ENCODE measurements at regions not wholly inside any gene's neighbourhood (a gene's known extent, or its start where the extent isn't known, plus 50 kb on each side); places are given as distances from the start of the nearest gene placed in this dataset.

DNA sequence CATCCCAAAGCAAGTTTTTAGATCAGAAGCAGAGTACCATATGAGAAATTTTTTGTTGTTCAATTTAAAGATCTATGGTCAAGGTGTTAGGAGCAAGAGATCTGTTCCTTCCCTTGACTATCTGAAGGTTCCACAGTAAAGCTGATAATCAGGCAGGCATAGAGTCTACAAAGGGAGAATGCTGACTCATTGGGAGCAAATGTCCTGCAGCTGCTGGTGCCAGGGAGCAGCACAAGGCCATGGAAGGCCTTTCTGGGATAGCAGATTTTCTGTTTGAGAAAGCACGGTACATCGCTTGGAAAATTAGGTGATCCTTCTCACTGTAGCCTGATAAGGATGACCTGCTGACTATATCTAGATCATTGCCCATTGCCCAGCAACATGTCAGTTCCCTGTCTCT, 210.1 kb upstream of the C1orf87 start:
- H3K27me3 ChIP-seq: no peaks in the 10 kb centered on the region
- no peak for DNase-seq
- TF ChIP-seq, protein P1, sequence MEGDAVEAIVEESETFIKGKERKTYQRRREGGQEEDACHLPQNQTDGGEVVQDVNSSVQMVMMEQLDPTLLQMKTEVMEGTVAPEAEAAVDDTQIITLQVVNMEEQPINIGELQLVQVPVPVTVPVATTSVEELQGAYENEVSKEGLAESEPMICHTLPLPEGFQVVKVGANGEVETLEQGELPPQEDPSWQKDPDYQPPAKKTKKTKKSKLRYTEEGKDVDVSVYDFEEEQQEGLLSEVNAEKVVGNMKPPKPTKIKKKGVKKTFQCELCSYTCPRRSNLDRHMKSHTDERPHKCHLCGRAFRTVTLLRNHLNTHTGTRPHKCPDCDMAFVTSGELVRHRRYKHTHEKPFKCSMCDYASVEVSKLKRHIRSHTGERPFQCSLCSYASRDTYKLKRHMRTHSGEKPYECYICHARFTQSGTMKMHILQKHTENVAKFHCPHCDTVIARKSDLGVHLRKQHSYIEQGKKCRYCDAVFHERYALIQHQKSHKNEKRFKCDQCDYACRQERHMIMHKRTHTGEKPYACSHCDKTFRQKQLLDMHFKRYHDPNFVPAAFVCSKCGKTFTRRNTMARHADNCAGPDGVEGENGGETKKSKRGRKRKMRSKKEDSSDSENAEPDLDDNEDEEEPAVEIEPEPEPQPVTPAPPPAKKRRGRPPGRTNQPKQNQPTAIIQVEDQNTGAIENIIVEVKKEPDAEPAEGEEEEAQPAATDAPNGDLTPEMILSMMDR (IDR thresholded peaks at IDR 0.05; ENCODE audit: low read depth, low read length): no peak
- H3K4me1 ChIP-seq: peaks cover 8% of the 10 kb centered on the region
- no peaks in the 10 kb centered on the region for H3K36me3 ChIP-seq
- H3K9me3 ChIP-seq: no peaks in the 10 kb centered on the region
- H3K4me3 ChIP-seq (ENCODE audit: low read depth, low read length): no peak overlapping the region

DNA sequence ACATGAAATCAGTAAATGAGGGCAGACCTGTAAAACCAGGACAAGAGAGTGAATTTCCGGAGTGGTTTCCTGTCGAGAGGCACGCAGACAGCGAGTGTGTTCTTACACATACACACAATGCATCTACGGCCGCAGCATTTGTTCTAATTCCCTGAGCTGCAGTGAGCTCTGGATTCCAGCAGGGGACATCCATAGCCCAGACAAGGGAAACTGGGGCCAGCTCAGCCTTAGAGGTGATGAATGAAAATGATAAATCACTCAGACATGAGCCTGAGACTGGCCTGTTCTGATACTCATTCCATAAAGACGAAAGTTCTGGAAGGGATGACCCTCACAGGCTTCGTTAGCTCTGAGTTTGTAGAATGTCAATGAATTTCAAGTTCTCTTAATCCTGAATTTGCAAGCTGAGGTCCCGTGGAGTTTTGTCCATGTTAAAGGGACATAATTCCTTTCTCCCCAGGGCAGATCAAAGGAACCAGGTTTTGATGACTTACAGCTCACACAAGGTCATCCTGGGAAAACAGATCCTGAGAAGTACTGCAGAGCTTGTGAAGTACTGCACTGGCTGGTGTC, 207.9 kb upstream of the C1orf87 start:
- DNase-seq: peak; percentile 72
- peak overlapping the region; percentile 38 for H3K4me3 ChIP-seq (ENCODE audit: low read depth, low read length)
- no peaks in the 10 kb centered on the region for H3K27me3 ChIP-seq
- H3K9me3 ChIP-seq: no peaks in the 10 kb centered on the region
- TF ChIP-seq, protein P1 (IDR thresholded peaks at IDR 0.05; ENCODE audit: low read depth, low read length): peak; percentile 88
- peaks cover 8% of the 10 kb centered on the region for H3K4me1 ChIP-seq
- H3K36me3 ChIP-seq: no peaks in the 10 kb centered on the region

DNA sequence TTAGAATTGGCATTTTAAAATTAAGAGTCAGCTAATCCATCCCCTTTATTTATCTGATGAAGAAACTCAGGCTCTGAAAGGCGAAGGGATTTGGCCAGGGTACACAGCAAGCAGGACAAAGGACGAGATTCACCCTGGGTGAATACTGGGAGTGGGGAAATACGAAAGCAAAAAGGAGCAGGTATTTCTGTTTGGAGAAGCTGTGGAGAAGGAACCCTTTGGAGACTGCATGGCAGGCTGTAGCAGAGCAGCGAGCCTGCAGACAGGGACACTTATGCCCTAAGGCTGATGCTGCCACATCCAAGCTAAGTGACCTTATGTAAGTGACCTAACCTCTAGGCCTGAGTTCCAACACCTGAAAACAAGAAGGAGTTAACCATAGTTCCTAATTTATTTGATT, 207.2 kb upstream of the C1orf87 start:
- TF ChIP-seq, protein P1 (IDR thresholded peaks at IDR 0.05; ENCODE audit: low read depth, low read length): no peak

DNA sequence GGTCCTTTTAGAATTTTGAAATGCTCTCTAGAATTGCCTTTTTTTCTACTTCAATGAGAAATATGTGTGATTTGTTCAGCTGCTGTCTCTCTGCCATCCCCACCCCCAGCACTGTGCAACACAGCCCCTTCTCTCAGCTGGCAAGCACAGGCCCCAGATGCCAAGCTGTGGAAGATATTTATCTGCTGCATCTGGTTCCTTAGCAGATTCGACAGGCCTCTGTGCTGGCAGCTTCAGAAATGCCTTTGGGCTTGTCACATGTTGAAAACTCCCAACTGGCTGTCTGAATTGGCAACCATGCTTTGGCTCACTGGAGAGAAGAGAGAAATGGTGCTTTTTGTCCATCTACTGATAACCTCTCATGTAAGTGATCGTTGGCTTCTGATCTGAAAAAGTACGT, 206.7 kb upstream of the C1orf87 start:
- DNase-seq: peak; percentile 74
- H3K9me3 ChIP-seq: no peaks in the 10 kb centered on the region
- peak overlapping the region; percentile 38; the same call in 1 of the 2 replicates for H3K4me3 ChIP-seq (ENCODE audit: low read depth, low read length)
- TF ChIP-seq, protein P1 (IDR thresholded peaks at IDR 0.05; ENCODE audit: low read depth, low read length): no peak
- no peaks in the 10 kb centered on the region for H3K36me3 ChIP-seq
- no peaks in the 10 kb centered on the region for H3K27me3 ChIP-seq
- peaks cover 8% of the 10 kb centered on the region for H3K4me1 ChIP-seq

More for the DNA sequence above, 207.2 kb upstream of the C1orf87 start:
- Histone ChIP-seq H3K4me3 (ENCODE audit: low read depth, low read length) (peak overlapping the region; percentile 38), H3K36me3 (no peaks in the 10 kb centered on the region), H3K27me3 (no peaks in the 10 kb centered on the region), H3K4me1 (peaks cover 8% of the 10 kb centered on the region), H3K9me3 (no peaks in the 10 kb centered on the region)
- DNase-seq: peak; percentile 22

DNA sequence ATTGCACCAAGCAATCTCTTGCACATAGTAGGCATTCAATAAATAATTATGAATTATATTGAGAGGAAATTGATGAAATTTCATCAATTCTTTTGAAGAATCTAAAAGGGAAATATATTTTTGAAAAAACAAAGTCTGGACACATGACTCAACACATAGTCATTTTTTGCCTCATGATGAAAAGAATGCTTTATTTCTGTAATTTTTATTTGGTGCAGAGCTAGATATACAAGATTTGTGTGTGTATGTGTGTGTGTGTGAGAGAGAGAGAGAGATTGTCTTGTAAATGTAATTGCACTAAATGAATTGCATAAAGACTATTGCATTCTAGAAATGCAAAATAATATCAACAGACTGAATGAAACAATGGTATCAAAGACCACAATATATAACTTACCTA, 206.2 kb upstream of the C1orf87 start:
- no peaks in the 10 kb centered on the region for H3K27me3 ChIP-seq
- H3K4me1 ChIP-seq: peaks cover 8% of the 10 kb centered on the region
- no peaks in the 10 kb centered on the region for H3K9me3 ChIP-seq
- TF ChIP-seq, protein P1 (IDR thresholded peaks at IDR 0.05; ENCODE audit: low read depth, low read length): no peak
- no peak for DNase-seq
- H3K36me3 ChIP-seq: no peaks in the 10 kb centered on the region
- no peak overlapping the region for H3K4me3 ChIP-seq (ENCODE audit: low read depth, low read length)

DNA sequence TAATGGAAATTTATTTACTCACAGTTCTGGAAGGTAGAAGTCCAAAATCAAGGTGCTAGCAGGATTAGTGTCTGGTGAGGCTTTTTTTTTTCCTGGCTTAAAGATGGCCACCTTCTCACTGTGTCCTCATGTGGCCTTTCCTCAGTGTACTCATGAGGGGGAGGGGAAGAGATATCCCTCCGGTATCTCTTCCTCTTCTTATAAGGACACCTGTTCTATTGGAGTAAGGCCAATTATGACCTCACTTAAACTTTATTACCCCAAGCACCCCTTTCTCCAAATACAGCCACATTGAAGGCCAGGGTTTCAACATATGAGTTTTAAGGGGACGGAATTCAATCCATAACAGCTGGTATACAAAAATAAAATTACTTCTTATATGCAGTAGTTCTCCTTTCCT, 203.7 kb upstream of the C1orf87 start:
- DNase-seq: no peak
- no peaks in the 10 kb centered on the region for H3K27me3 ChIP-seq
- H3K4me1 ChIP-seq: peaks cover 8% of the 10 kb centered on the region
- TF ChIP-seq, protein P1 (IDR thresholded peaks at IDR 0.05; ENCODE audit: low read depth, low read length): no peak
- H3K9me3 ChIP-seq: no peaks in the 10 kb centered on the region
- no peaks in the 10 kb centered on the region for H3K36me3 ChIP-seq
- H3K4me3 ChIP-seq (ENCODE audit: low read depth, low read length): no peak overlapping the region
